Omental fat pad (tissue), 3 donors: ENCODE measurements at regions not wholly inside any gene's neighbourhood (a gene's known extent, or its start where the extent isn't known, plus 50 kb on each side); places are given as distances from the start of the nearest gene placed in this dataset.
"Not testable (repeated sequence)": the region's sequence is repeated elsewhere in the genome, so short reads cannot be mapped to it uniquely, and the experiment has no call there.

Experiments
- ATAC-seq: fragments of 150-250 bp; one replicate; pipeline ENCODE4 v1.9.1; 2016; ENCODE audit warnings: mild to moderate bottlenecking, moderate library complexity; ENCODE audit not compliant: low FRiP score
- DNase-seq: peaks from one replicate; pipeline ENCODE4 v3.0.0-alpha.2; 2019; ENCODE audit warnings: low spot score
- CTCF ChIP-seq, 3 donors: fragments of 450-650 bp; IDR thresholded peaks; one replicate each; pipeline ENCODE4 v1.5.1; 2016 to 2017; ENCODE audit warnings: antibody characterized with exemption in 3 of 3, mild to moderate bottlenecking in 3 of 3, moderate library complexity in 2 of 3

- ATAC-seq (no peak), DNase-seq (no peak)
- no peak for TF ChIP-seq CTCF (IDR thresholded peaks at IDR 0.05)
These were observed 84.9 kb upstream of the MYO10 start for GRCh38 chr5:17020678-17021601.

- DNase-seq (no peak), ATAC-seq (no peak)
- TF ChIP-seq CTCF (IDR thresholded peaks at IDR 0.05): no peak
These were observed 85.5 kb upstream of the MYO10 start for GRCh38 chr5:17021602-17021932.

DNA sequence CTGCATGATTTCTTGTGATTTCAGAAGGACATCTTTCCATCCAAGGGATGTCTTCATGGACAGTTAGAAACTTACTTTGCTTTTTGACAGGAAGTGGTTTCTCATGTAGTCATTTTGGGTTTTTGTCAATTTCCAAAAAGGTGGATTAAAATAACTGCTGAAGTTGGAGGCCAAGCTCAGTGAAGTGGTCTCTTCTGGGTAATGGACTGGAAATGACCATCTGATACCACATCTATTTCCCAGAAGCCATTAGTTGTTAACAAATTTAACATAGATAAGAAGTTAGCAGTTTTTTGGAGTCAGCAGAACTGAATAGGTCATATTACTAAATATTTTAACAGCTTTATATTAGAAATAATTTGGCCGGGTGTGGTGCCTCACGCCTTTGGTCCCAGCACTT is 86.2 kb upstream of the MYO10 start:
- no peak for TF ChIP-seq CTCF (IDR thresholded peaks at IDR 0.05)
- DNase-seq: no peak
- ATAC-seq: no peak

GRCh38 chr5:17024686-17025180 is 88.6 kb upstream of the MYO10 start:
- TF ChIP-seq CTCF (IDR thresholded peaks at IDR 0.05): no peak
- no peak for ATAC-seq
- DNase-seq: no peak

DNA sequence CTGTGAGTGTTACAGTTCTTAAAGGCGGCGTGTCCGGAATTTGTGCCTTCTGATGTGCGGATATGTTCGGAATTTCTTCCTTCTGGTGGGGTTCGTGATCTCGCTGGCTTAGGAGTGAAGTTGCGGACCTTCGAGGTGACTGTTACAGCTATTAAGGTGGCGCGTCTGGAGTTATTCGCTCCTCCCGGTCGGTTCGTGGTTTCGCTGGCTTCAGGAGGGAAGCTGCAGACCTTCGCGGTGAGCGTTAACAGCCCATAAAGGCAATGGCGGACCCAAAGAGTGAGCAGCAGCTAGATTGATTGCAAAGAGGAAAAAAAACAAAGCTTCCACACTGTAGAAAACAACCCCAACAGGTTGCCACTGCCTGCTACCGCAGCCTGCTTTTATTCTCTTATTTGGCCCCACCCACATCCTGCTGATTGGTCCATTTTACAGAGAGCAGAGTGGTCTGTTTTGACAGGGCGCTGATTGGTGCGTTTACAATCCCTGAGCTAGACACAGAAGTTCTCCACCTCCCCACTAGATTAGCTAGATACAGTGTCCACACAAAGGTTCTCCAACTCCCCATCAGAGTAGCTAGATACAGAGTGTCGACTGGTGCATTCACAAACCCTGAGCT is 95.7 kb upstream of the MYO10 start:
- DNase-seq, ATAC-seq: not testable (repeated sequence)

DNA sequence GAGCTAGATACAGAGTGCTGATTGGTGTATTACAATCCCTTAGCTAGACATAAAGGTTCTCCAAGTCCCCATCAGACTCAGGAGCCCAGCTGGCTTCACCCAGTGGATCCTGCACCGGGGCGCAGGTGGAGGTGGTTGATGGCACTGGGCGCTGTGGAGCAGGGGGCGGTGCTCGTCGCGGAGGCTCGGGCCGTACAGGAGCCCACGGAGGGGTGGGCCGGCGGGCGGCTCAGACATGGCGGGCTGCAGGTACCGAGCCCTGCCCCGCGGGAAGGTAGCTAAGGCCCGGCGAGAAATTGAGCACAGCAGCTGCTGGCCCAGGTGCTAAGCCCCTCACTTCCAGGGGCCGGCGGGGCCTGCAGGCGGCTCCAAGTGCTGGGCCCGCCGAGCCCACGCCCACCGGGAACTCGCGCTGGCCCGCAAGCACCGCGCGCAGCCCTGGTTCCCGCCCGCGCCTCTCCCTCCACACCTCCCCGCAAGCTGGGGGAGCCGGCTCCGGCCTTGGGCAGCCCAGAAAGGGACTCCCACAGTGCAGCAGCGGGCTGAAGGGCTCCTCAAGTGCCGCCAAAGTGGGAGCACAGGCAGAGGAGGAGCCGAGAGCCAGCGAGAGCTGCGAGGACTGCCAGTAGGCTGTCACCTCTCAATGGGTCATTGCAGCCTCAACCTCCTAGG is 96.4 kb upstream of the MYO10 start:
- not testable (repeated sequence) for DNase-seq, ATAC-seq

- not testable (repeated sequence) for ATAC-seq, DNase-seq
These were observed 98.9 kb upstream of the MYO10 start for GRCh38 chr5:17034992-17035391.

DNA sequence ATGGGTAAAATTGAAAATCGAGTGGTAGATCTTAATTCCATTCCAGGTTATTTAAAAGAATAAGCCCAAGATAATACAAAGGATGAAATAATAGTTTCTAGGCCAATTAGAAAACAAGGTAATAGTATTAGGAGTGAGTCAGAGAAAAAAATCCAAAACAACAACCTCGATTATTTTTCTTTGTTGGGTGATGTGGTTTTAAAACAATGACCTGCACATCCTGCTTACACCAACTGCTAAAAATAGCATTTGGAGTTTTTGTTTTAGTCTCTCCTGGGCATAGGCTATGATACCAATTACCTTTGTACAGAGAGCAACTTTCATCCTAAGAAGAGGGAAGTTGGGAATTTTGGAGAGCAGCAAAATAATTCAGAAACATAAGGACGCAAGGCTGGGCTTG is 101.7 kb upstream of the MYO10 start:
- ATAC-seq: no peak
- DNase-seq: no peak
- TF ChIP-seq CTCF (IDR thresholded peaks at IDR 0.05): no peak
